Activated CD8-positive, alpha-beta memory T cell treated with anti-CD3 and anti-CD28 coated beads, Interleukin-2, amount 10 ng/mL, durations not matched to agents 7 days and 5 days (primary cell): ENCODE measurements at regions not wholly inside any gene's neighbourhood (a gene's known extent, or its start where the extent isn't known, plus 50 kb on each side); places are given as distances from the start of the nearest gene placed in this dataset.
"Not testable (repeated sequence)": the region's sequence is repeated elsewhere in the genome, so short reads cannot be mapped to it uniquely, and the experiment has no call there.

Experiments used
- ATAC-seq: fragments of 150-1000 bp; cut with Tn5 transposase; one replicate; pipeline ENCODE4 v1.10.0; 2021; ENCODE audit warnings: moderate library complexity
- CTCF ChIA-PET: fragments of 350-600 bp; sonication (Branson Sonifier 250); formaldehyde crosslinking; loops from one replicate; lab custom pipeline; 2021; ENCODE audit warnings: antibody characterized with exemption; lab: Charles Lee
- DNase-seq: peaks from one replicate; pipeline ENCODE4 v3.0.0-alpha.2; 2020
- H3K27ac Mint-ChIP-seq: one replicate; pipeline ENCODE4 v1.8.0; 2021; ENCODE audit warnings: mild to moderate bottlenecking, mixed read lengths
- H3K27me3 Mint-ChIP-seq: one replicate; pipeline ENCODE4 v1.8.0; 2021; ENCODE audit warnings: mixed read lengths
- H3K36me3 Mint-ChIP-seq: one replicate; pipeline ENCODE4 v1.8.0; 2021; ENCODE audit warnings: mild to moderate bottlenecking, mixed read lengths
- H3K4me1 Mint-ChIP-seq: one replicate; pipeline ENCODE4 v1.8.0; 2021; ENCODE audit warnings: mixed read lengths
- H3K4me3 Mint-ChIP-seq: one replicate; pipeline ENCODE4 v1.8.0; 2021; ENCODE audit warnings: mild to moderate bottlenecking, moderate library complexity, mixed read lengths
- H3K9me3 Mint-ChIP-seq: one replicate; pipeline ENCODE4 v1.8.0; 2022; ENCODE audit warnings: low read depth, mixed read lengths

DNA sequence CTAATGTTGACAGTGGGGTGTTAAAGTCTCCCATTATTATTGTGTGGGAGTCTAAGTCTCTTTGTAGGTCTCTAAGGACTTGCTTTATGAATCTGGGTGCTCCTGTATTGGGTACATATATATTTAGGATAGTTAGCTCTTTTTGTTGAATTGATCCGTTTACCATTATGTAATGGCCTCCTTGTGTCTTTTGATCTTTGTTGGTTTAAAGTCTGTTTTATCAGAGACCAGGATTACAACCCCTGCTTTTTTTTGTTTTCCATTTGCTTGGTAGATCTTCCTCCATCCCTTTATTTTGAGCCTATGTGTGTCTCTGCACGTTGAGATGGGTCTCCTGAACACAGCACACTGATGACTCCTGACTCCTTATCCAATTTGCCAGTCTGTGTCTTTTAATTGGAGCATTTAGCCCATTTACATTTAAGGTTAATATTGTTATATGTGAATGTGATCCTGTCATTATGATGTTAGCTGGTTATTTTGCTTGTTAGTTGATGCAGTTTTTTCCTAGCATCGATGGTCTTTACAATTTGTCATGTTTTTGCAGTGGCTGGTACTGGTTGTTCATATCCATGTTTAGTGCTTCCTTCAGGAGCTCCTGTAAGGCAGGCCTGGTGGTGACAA is 188.9 kb downstream of the TTC6 start:
- H3K4me3 Mint-ChIP-seq, H3K4me1 Mint-ChIP-seq, H3K9me3 Mint-ChIP-seq, H3K27ac Mint-ChIP-seq, CTCF ChIA-PET, DNase-seq, ATAC-seq, H3K27me3 Mint-ChIP-seq, H3K36me3 Mint-ChIP-seq: not testable (repeated sequence)

- DNase-seq, H3K9me3 Mint-ChIP-seq, H3K4me1 Mint-ChIP-seq, H3K27ac Mint-ChIP-seq, CTCF ChIA-PET, H3K27me3 Mint-ChIP-seq, H3K36me3 Mint-ChIP-seq, ATAC-seq, H3K4me3 Mint-ChIP-seq: not testable (repeated sequence)
Measured at GRCh38 chr14:37784827-37785223, 189.4 kb downstream of the TTC6 start.

- H3K9me3 Mint-ChIP-seq, H3K27me3 Mint-ChIP-seq, ATAC-seq, CTCF ChIA-PET, H3K36me3 Mint-ChIP-seq, H3K4me1 Mint-ChIP-seq, H3K27ac Mint-ChIP-seq, DNase-seq, H3K4me3 Mint-ChIP-seq: not testable (repeated sequence)
Measured at GRCh38 chr14:37785298-37785697, 189.9 kb downstream of the TTC6 start.

GRCh38 chr14:37786114-37786625 is 190.7 kb downstream of the TTC6 start:
- H3K4me1 Mint-ChIP-seq, ATAC-seq, H3K27me3 Mint-ChIP-seq, DNase-seq, H3K36me3 Mint-ChIP-seq, H3K27ac Mint-ChIP-seq, H3K4me3 Mint-ChIP-seq, CTCF ChIA-PET, H3K9me3 Mint-ChIP-seq: not testable (repeated sequence)

DNA sequence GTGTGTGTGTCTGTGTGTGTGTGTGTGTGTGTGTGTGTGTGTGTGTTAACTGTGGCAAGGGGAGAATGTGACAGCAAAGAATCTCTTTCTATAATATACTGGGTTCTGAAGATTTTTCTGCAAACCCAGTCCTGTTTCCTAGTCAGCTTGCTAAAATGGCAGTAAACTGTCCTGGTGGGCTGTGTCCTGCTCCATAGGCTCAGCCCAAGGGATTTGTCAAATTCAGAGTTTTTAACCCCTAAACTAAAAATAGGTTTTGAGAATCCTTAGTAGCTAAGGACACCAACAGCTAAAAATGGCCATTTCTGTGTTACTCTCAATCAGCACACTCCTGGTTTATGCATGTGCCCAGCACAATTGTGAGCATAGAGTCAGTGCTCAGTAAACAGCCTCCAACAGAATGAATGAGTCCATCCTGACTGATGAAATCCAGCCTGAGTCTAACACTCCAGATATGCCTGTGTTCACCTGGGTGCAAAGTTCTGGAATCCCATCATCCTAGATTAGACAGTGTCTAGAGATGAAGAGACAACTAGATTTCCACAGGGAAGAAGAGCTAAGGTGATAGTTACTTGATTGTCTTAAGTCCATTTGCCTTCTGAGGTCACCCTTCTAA is 192.6 kb downstream of the TTC6 start:
- CTCF ChIA-PET = no interaction called here
- no peak for DNase-seq
- Mint-ChIP-seq H3K27ac (no peak overlapping the region), H3K9me3 (no peaks in the 10 kb centered on the region), H3K36me3 (no peaks in the 10 kb centered on the region), H3K27me3 (no peaks in the 10 kb centered on the region), H3K4me3 (no peak overlapping the region), H3K4me1 (no peaks in the 10 kb centered on the region)
- no peak for ATAC-seq

GRCh38 chr14:37791384-37792036 is 196.1 kb downstream of the TTC6 start:
- no peaks in the 10 kb centered on the region for H3K4me1 Mint-ChIP-seq
- no peaks in the 10 kb centered on the region for H3K27me3 Mint-ChIP-seq
- ATAC-seq (no peak), DNase-seq (no peak)
- H3K4me3 Mint-ChIP-seq = no peak overlapping the region
- H3K36me3 Mint-ChIP-seq = no peaks in the 10 kb centered on the region
- CTCF ChIA-PET = no interaction called here
- H3K9me3 Mint-ChIP-seq = no peaks in the 10 kb centered on the region
- H3K27ac Mint-ChIP-seq = no peak overlapping the region

- H3K9me3 Mint-ChIP-seq = no peaks in the 10 kb centered on the region
- CTCF ChIA-PET = interaction anchor here (0.5 kb wide), 1 partner anchor 41 kb away, joined by 3 read pairs; no protein-coding TSS in a partner anchor
- no peak overlapping the region for H3K27ac Mint-ChIP-seq
- H3K4me3 Mint-ChIP-seq = no peak overlapping the region
- ATAC-seq (no peak), DNase-seq (no peak)
- H3K27me3 Mint-ChIP-seq = no peaks in the 10 kb centered on the region
- no peaks in the 10 kb centered on the region for H3K4me1 Mint-ChIP-seq
- H3K36me3 Mint-ChIP-seq = no peaks in the 10 kb centered on the region
Measured at GRCh38 chr14:37792124-37792523, 196.7 kb downstream of the TTC6 start.

- CTCF ChIA-PET = no interaction called here
- Mint-ChIP-seq H3K27me3 (no peaks in the 10 kb centered on the region), H3K27ac (no peak overlapping the region)
Measured at GRCh38 chr14:37796703-37797416, 201.4 kb downstream of the TTC6 start.

GRCh38 chr14:37797675-37798074 is 202.2 kb downstream of the TTC6 start:
- CTCF ChIA-PET = no interaction called here
- H3K9me3 Mint-ChIP-seq = peaks cover 4% of the 10 kb centered on the region
- no peak overlapping the region for H3K27ac Mint-ChIP-seq
- no peak overlapping the region for H3K4me3 Mint-ChIP-seq
- ATAC-seq = no peak
- no peaks in the 10 kb centered on the region for H3K4me1 Mint-ChIP-seq
- H3K36me3 Mint-ChIP-seq = no peaks in the 10 kb centered on the region
- no peaks in the 10 kb centered on the region for H3K27me3 Mint-ChIP-seq
- DNase-seq = no peak

More at GRCh38 chr14:37796703-37797416, 201.4 kb downstream of the TTC6 start:
- H3K4me1 Mint-ChIP-seq = no peaks in the 10 kb centered on the region
- peaks cover 4% of the 10 kb centered on the region for H3K9me3 Mint-ChIP-seq
- no peak overlapping the region for H3K4me3 Mint-ChIP-seq
- no peaks in the 10 kb centered on the region for H3K36me3 Mint-ChIP-seq
- ATAC-seq (no peak), DNase-seq (no peak)

- Mint-ChIP-seq H3K27me3 (no peaks in the 10 kb centered on the region), H3K4me1 (no peaks in the 10 kb centered on the region), H3K4me3 (no peak overlapping the region), H3K27ac (no peak overlapping the region), H3K9me3 (no peaks in the 10 kb centered on the region), H3K36me3 (no peaks in the 10 kb centered on the region)
- DNase-seq (no peak), ATAC-seq (no peak)
- CTCF ChIA-PET = no interaction called here
Measured at GRCh38 chr14:37807722-37808121, 212.3 kb downstream of the TTC6 start.

DNA sequence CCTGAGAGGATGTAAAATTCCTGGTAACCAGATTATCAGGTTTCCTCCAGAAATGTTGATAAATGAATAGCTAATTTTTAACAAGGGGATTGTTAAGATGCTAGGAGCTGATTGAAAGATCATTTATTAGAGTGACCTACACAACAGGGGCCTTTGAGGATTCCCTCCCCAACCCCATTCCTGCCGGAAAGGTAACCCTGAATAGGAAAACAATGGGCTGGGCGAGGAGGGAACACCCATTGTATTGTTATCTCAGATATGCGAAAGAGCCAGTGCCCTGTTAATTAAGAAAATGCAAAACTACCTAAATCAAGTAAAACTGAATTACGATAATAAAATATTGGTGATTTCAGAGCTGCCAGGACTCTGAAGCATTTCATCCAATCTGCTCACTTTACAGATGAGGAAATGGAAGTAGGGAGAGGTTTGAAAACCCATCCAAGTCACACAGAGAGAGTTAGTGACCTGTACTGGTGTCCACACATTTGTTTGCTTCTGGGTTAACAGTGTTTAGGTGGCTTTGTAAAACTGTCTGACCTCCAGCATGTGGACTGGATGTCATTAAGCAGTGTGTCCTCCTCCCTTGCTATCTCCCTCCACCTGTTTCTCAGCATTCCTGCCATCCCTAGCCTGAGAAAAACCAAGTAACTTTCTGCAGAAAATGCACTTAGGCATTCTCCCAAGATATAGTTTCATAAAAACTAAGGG is 214.8 kb downstream of the TTC6 start:
- CTCF ChIA-PET = no interaction called here
- no peak for ATAC-seq
- Mint-ChIP-seq H3K4me1 (no peaks in the 10 kb centered on the region), H3K27me3 (no peaks in the 10 kb centered on the region), H3K36me3 (no peaks in the 10 kb centered on the region), H3K27ac (no peak overlapping the region), H3K4me3 (no peak overlapping the region), H3K9me3 (no peaks in the 10 kb centered on the region)
- DNase-seq = no peak

DNA sequence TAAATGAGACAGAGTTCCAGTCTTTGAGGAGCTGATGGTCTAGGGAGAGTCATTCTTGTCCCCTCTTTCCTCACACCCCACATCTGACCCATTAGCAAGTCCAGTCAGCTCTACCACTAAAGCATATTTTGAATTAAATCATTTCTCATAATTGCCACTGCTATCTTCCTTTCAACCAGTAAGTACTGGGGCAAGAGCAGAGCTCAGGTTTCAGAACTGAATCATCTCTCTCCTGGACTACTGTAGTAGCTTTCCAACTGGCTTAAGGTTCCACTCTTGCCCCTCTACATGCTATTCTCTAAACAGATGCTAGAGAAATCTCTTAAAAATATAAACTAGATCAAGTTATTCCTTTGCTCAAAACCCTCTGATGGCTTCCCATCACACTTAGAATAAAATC is 218.3 kb downstream of the TTC6 start:
- no peak overlapping the region for H3K27ac Mint-ChIP-seq
- H3K9me3 Mint-ChIP-seq = no peaks in the 10 kb centered on the region
- CTCF ChIA-PET = interaction anchor here (0.9 kb wide), 1 partner anchor 10 kb away, joined by 3 read pairs; no protein-coding TSS in a partner anchor
- H3K4me3 Mint-ChIP-seq = no peak overlapping the region
- no peak for DNase-seq
- H3K36me3 Mint-ChIP-seq = no peaks in the 10 kb centered on the region
- no peaks in the 10 kb centered on the region for H3K27me3 Mint-ChIP-seq
- ATAC-seq = no peak
- H3K4me1 Mint-ChIP-seq = no peaks in the 10 kb centered on the region

GRCh38 chr14:37816135-37816534 is 220.7 kb downstream of the TTC6 start:
- CTCF ChIA-PET = no interaction called here
- Mint-ChIP-seq H3K4me1 (no peaks in the 10 kb centered on the region), H3K36me3 (no peaks in the 10 kb centered on the region)

More at GRCh38 chr14:37816135-37816534, 220.7 kb downstream of the TTC6 start:
- Mint-ChIP-seq H3K9me3 (no peaks in the 10 kb centered on the region), H3K4me3 (no peak overlapping the region), H3K27me3 (no peaks in the 10 kb centered on the region), H3K27ac (no peak overlapping the region)
- ATAC-seq = no peak
- DNase-seq = no peak
